ENCODE measurements at regions not wholly inside any gene's neighbourhood (a gene's known extent, or its start where the extent isn't known, plus 50 kb on each side); places are given as distances from the start of the nearest gene placed in this dataset.

DNA sequence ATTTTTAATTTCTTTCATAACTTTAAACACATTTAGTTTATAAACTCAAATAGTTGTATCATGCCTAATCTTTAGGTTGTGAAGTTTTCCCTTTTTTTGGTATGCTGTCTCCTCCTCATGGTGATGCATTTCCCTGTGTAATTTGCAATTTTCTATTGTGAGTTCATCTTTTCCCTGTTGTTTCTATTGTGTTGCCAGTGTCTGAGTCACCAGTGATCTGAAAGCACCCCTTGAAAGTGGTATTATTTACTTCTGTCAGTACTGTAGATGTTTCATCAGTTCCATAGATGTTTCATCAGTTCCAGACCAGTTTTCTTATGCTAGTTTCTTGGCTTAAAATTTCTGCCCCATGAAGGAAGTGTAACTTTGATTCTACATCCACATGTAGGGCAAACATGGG is 80.6 kb downstream of the OXSM start:
- TF ChIP-seq, protein P1, sequence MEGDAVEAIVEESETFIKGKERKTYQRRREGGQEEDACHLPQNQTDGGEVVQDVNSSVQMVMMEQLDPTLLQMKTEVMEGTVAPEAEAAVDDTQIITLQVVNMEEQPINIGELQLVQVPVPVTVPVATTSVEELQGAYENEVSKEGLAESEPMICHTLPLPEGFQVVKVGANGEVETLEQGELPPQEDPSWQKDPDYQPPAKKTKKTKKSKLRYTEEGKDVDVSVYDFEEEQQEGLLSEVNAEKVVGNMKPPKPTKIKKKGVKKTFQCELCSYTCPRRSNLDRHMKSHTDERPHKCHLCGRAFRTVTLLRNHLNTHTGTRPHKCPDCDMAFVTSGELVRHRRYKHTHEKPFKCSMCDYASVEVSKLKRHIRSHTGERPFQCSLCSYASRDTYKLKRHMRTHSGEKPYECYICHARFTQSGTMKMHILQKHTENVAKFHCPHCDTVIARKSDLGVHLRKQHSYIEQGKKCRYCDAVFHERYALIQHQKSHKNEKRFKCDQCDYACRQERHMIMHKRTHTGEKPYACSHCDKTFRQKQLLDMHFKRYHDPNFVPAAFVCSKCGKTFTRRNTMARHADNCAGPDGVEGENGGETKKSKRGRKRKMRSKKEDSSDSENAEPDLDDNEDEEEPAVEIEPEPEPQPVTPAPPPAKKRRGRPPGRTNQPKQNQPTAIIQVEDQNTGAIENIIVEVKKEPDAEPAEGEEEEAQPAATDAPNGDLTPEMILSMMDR (conservative IDR thresholded peaks at IDR 0.05; ENCODE audit: low read depth, low read length) = no peak
- TF ChIP-seq EZH2 (IDR thresholded peaks at IDR 0.05; ENCODE audit: low read length, unreplicated experiment) (no peak), EZH2phosphoT487 (IDR thresholded peaks at IDR 0.05; ENCODE audit: borderline replicate concordance, low read length) (no peak)
